Activated naive CD8-positive, alpha-beta T cell treated with anti-CD3 and anti-CD28 coated beads for 36 hours (primary cell): ENCODE measurements at regions not wholly inside any gene's neighbourhood (a gene's known extent, or its start where the extent isn't known, plus 50 kb on each side); places are given as distances from the start of the nearest gene placed in this dataset.

Experiments
- DNase-seq: peaks from one replicate; pipeline ENCODE4 v3.0.0; 2021
- H3K27ac Mint-ChIP-seq: one replicate; pipeline ENCODE4 v1.8.0; 2022; ENCODE audit warnings: mild to moderate bottlenecking, moderate library complexity, mixed read lengths
- H3K27me3 Mint-ChIP-seq: one replicate; pipeline ENCODE4 v1.8.0; 2022; ENCODE audit warnings: mild to moderate bottlenecking, mixed read lengths
- H3K36me3 Mint-ChIP-seq: one replicate; pipeline ENCODE4 v1.8.0; 2021; ENCODE audit warnings: mild to moderate bottlenecking, mixed read lengths
- H3K4me1 Mint-ChIP-seq: one replicate; pipeline ENCODE4 v1.8.0; 2021; ENCODE audit warnings: mixed read lengths
- H3K4me3 Mint-ChIP-seq: one replicate; pipeline ENCODE4 v1.8.0; 2022; ENCODE audit warnings: mild to moderate bottlenecking, moderate library complexity, mixed read lengths
- H3K9me3 Mint-ChIP-seq: one replicate; pipeline ENCODE4 v1.8.0; 2022; ENCODE audit warnings: mixed read lengths

DNA sequence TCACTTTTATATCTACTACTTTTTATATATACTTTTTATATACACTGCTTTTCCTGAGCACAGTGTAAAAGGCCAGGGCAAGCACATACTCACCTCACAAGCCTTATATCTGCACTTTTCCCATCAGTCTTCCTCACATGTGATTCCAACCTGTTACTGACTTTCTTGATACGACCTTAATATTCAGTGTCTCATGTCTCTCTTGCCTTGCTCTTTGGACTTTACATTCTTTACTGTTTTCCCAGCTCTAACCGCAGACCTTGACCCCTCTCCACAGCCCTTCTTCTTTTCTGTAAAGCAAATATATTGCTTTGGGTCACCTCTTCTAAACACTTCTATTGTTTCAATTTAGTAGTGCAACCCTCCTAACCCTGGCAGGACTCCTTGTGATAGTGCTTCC lies 353.1 kb upstream of the ANO5 start:
- no peaks in the 10 kb centered on the region for H3K4me1 Mint-ChIP-seq
- DNase-seq, result no peak
- H3K36me3 Mint-ChIP-seq, result no peaks in the 10 kb centered on the region
- H3K4me3 Mint-ChIP-seq, result no peak overlapping the region
- no peak overlapping the region for H3K27ac Mint-ChIP-seq
- no peaks in the 10 kb centered on the region for H3K9me3 Mint-ChIP-seq
- no peaks in the 10 kb centered on the region for H3K27me3 Mint-ChIP-seq

DNA sequence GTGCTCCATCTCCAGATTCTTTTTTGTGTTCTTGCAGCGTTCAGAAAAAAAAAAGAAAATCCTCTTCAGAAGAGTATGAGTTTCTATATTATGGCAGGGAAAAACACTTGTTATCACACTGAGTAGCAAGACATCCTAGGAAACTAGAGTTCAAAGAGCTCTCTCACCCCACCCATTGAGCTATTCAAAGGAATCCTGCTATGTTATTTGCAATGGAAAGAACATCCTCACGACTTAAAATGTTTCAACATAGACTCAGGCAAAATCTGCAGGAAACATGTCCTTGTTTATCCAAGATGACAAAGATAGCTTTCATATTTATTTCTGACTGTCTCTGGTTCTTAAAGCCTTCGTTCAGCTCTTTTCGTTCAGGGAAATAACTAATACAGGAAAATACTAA lies 331.6 kb upstream of the ANO5 start:
- H3K4me3 Mint-ChIP-seq, result no peak overlapping the region
- H3K9me3 Mint-ChIP-seq, result no peaks in the 10 kb centered on the region
- no peak overlapping the region for H3K27ac Mint-ChIP-seq
- H3K27me3 Mint-ChIP-seq, result no peaks in the 10 kb centered on the region
- no peaks in the 10 kb centered on the region for H3K36me3 Mint-ChIP-seq
- DNase-seq, result no peak
- no peaks in the 10 kb centered on the region for H3K4me1 Mint-ChIP-seq

DNA sequence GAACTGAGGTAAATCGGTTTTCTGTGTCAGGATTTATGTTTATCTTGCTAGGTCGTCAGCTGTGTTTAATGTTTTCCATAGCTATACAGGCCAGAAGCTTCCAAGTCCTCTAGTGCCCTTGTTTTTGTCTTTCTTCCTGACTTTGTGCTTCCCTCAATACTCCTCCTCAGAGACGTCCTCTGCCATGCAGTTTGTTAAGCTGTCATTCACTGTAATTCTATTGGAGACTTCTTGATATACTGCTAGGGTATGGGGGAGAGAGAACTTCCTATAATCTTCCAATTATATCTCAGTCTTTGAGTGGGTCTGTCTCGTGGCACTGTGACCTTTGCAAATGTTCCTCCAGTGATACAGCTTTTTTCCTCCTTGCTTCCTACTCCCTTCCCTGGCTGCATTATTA lies 327.3 kb upstream of the ANO5 start:
- H3K27ac Mint-ChIP-seq, result no peak overlapping the region
- no peak overlapping the region for H3K4me3 Mint-ChIP-seq
- DNase-seq, result no peak
- no peaks in the 10 kb centered on the region for H3K9me3 Mint-ChIP-seq
- no peaks in the 10 kb centered on the region for H3K36me3 Mint-ChIP-seq
- H3K27me3 Mint-ChIP-seq, result no peaks in the 10 kb centered on the region
- H3K4me1 Mint-ChIP-seq, result no peaks in the 10 kb centered on the region

DNA sequence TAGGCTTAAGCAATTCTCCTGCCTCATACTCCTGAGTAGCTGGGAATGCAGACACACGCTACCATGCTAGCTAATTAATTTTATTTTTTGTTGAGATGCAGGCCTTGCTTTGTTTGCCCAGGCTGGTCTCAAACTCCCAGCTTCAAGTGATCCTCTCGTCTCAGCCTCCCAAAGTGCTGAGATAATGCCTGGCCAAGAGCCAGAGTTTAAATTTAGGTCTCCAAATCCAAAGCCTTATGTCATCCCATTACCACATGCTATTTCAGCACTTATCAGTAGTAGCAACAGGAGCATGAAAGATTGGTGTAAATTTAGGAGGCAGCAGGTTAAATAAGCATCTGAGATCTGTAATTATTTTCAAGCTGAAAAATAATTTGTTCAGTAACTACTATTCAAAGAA lies 326.1 kb upstream of the ANO5 start:
- Mint-ChIP-seq H3K27me3 (no peaks in the 10 kb centered on the region), H3K27ac (no peak overlapping the region), H3K9me3 (no peaks in the 10 kb centered on the region), H3K4me3 (no peak overlapping the region), H3K4me1 (no peaks in the 10 kb centered on the region), H3K36me3 (no peaks in the 10 kb centered on the region)
- DNase-seq, result no peak

DNA sequence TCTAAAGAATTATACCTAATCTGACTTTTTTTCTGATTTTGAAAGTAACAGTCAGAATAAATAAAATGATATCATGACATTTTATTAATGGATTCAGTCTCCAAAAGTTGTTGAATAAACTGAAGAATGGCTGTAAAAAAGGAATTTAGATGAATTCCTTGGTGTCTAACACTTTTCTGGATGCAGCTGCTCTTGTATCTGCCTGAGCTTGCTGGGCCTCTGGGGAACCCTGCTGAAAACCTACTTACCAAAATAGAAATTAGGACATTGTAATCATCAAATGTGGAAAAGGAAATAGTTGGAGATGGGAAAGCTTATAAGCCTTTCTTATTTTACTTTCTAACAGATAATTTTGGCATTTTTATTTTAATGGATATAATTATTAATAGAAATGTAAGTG lies 315.7 kb upstream of the ANO5 start:
- H3K4me3 Mint-ChIP-seq, result no peak overlapping the region
- no peaks in the 10 kb centered on the region for H3K27me3 Mint-ChIP-seq
- H3K36me3 Mint-ChIP-seq, result no peaks in the 10 kb centered on the region
- DNase-seq, result no peak
- no peak overlapping the region for H3K27ac Mint-ChIP-seq
- H3K9me3 Mint-ChIP-seq, result peaks cover 1% of the 10 kb centered on the region
- H3K4me1 Mint-ChIP-seq, result no peaks in the 10 kb centered on the region

DNA sequence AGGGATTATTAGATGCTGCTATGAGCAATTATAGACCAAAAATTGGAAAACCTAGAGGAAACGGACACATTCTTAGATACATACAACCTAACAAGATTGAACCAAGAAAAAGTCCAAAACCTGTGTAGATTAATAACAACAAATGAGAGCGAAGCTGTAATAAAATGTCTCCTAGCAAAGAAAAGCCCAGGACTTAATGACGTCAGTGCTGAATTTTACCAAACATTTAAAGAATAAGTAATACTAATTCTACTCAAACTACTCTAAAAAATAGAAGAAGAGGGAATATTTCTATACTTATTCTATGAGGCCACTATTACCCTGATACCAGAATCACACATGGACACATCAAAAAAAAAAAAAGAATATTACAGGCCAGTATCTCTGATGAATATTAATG lies 309.5 kb upstream of the ANO5 start:
- Mint-ChIP-seq H3K4me3 (no peak overlapping the region), H3K9me3 (peaks cover 5% of the 10 kb centered on the region), H3K4me1 (no peaks in the 10 kb centered on the region), H3K27ac (no peak overlapping the region), H3K36me3 (no peaks in the 10 kb centered on the region), H3K27me3 (no peaks in the 10 kb centered on the region)
- DNase-seq, result no peak

DNA sequence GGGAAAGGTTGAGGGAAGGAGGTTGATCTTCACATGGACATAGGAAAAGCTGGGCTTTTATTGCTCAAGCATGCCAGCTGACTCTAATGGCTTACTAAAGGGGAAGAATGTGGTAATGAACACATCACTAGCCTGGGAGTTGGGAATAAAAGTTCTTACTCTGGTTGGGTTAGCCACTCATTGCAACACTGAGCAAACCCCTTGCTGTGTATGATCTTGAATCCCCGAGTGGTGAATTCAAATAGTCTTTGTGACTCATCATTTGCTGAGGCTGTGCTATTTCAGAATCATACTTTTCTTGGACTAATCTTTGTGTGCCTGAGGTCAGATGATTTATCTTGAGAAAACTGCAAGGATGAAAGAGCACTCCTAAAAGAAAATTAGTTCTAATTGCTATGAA lies 304.1 kb upstream of the ANO5 start:
- H3K36me3 Mint-ChIP-seq, result no peaks in the 10 kb centered on the region
- no peak overlapping the region for H3K4me3 Mint-ChIP-seq
- H3K9me3 Mint-ChIP-seq, result no peaks in the 10 kb centered on the region
- no peaks in the 10 kb centered on the region for H3K4me1 Mint-ChIP-seq
- no peaks in the 10 kb centered on the region for H3K27me3 Mint-ChIP-seq
- H3K27ac Mint-ChIP-seq, result no peak overlapping the region
- no peak for DNase-seq

DNA sequence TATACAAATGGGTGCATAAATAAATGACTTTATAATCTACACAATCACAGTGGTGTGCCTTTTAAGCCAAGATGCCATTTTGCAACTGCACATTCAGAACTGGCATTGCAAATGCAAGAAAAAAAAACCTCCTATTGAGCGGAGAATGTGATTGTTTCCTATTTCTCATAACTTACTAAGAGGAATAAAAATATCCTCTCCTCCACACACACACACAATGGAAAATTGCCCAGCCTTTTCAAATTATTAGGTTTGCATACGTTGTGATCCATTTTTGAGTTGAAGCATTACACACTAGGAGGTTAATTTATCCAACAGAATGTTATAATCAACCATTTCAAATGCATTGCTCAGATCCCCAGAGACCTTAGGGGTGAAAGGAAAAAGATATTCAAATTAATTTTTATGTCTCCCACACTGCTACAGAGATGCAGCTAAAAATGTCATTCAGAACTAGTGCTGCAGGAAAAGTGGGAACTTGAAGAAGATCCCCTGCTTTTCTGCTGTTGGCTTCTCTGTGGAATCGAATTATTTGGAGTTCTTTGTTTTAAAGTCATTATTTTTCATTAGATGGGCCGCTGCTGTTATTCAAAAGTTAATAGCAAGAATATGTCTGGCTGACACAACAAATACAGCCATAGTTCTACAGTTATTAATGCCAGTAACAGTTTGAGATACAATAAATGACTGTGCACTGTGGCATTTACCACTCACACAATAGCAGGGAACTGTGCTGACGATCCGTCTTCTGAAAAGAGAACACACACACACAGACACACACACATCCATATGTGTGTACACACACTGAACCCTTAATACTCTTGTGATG lies 299.9 kb upstream of the ANO5 start:
- Mint-ChIP-seq H3K27ac (no peak overlapping the region), H3K27me3 (no peaks in the 10 kb centered on the region), H3K9me3 (no peaks in the 10 kb centered on the region), H3K4me1 (no peaks in the 10 kb centered on the region), H3K36me3 (no peaks in the 10 kb centered on the region), H3K4me3 (no peak overlapping the region)
- no peak for DNase-seq

DNA sequence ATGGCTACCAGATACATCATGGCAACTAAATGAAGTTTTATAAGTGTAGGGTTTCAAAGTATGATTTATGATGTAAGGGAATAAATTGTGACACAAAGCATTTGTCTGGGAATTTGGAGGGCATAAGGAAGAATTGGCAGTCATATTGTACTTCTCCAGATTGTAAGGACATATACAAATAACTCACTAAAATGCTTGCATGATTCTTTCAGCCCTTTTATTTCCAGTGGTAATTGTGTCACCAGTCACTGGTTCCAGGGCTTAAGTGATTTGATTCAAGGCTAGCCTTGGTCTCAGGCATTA lies 299.4 kb upstream of the ANO5 start:
- Mint-ChIP-seq H3K27ac (no peak overlapping the region), H3K36me3 (no peaks in the 10 kb centered on the region), H3K4me1 (no peaks in the 10 kb centered on the region), H3K9me3 (no peaks in the 10 kb centered on the region), H3K4me3 (no peak overlapping the region), H3K27me3 (no peaks in the 10 kb centered on the region)
- no peak for DNase-seq

DNA sequence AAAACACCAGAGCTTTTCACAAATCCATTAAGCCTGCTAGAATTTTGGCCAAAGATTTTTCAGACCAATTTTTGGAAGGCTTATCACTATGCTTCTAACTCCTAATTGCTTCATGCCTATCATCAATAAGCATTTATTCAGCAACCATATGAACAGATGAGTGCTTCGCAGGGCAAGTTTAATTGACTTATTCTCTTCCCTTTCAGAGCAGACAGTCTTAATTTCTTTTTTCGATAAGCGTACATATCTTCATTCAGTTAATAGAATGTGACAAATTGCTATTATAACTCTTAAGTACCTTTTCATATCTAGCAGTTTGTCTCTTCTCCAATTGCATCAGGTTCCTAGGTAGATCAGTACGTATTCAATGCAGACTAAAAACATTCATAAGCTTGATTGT lies 298.4 kb upstream of the ANO5 start:
- Mint-ChIP-seq H3K27ac (no peak overlapping the region), H3K36me3 (no peaks in the 10 kb centered on the region), H3K4me3 (no peak overlapping the region), H3K9me3 (no peaks in the 10 kb centered on the region), H3K27me3 (no peaks in the 10 kb centered on the region), H3K4me1 (no peaks in the 10 kb centered on the region)
- DNase-seq, result no peak

DNA sequence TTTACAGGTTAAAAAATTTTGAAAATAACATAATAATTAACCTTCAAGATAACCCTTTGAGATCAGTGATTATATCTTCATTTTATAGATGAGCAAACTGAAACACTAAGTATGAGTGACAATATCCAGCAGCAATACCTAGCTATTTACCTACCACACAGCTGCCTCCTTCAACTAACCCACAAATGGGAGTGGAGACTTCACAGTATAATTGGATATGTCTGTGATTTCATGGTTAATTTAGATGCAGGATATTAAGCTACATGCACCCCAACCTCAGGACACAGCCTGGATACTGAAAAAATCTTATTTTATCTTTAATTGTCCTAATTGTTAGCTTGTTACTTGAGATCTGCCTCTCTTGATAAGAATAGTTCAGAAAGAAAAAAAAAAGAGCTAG lies 297.2 kb upstream of the ANO5 start:
- DNase-seq, result no peak
- Mint-ChIP-seq H3K9me3 (no peaks in the 10 kb centered on the region), H3K4me3 (no peak overlapping the region), H3K27me3 (no peaks in the 10 kb centered on the region), H3K27ac (no peak overlapping the region), H3K36me3 (no peaks in the 10 kb centered on the region), H3K4me1 (no peaks in the 10 kb centered on the region)

DNA sequence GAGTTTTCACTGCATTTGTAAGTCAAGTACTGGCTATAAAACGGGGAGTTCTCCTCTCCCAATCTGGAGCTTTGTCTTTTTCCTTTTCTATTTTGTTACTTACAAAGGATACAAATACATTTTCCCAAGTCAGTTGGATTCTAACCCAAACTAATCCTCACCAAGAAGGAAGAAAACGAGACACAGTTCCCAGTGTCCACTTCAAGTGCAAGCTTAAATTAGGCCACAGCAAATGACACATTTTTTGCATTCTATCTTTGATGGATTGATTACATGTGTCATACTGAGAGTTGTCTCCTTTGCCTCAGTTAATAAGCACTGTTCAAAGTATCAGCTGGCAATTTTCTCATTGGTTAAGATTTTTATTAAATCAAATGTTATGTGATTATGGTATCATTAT lies 296.7 kb upstream of the ANO5 start:
- Mint-ChIP-seq H3K4me3 (no peak overlapping the region), H3K27me3 (no peaks in the 10 kb centered on the region), H3K36me3 (no peaks in the 10 kb centered on the region), H3K4me1 (no peaks in the 10 kb centered on the region), H3K27ac (no peak overlapping the region), H3K9me3 (no peaks in the 10 kb centered on the region)
- no peak for DNase-seq

DNA sequence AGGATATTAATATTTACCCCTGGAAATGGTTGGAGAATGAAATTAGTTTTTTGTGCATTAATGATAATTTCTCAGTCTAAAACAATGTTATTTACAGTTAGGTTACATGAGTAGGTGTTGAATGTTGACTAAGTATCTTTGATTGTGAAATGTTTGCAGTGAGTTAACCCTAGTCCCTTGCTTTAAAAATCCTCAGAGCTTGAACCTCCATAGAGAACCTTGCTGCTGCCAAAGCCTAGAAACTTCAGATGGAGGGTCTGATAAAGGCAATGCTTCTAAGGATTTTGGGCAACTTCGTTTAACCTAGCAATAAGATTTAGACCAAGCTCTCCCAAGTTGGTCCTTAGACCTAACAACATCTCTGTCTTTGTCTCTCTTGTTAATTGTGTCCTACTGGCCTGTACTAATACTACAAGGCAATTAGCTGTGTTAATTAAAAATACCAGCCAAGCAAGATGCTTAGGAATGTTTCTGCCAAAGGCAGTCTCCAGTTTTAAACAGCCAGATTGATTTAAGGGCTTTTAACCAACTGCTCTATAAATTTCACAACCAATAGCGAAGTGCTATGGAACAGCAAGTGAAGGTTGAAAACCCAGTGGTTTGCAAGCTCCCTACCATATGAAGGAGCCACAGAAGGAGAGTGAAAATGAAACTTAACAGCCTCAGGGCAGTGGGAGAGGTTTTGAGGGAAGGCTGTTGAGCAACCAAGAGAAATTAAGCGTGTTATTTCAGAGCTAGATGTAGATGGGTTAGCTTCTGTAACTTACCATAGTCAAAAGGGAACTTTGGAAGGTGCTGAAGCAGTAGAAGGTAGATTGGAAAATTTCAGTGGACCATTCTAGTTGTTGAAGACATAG lies 295.9 kb upstream of the ANO5 start:
- H3K9me3 Mint-ChIP-seq, result no peaks in the 10 kb centered on the region
- no peak overlapping the region for H3K4me3 Mint-ChIP-seq
- H3K27me3 Mint-ChIP-seq, result no peaks in the 10 kb centered on the region
- DNase-seq, result no peak
- H3K27ac Mint-ChIP-seq, result no peak overlapping the region
- H3K36me3 Mint-ChIP-seq, result no peaks in the 10 kb centered on the region
- H3K4me1 Mint-ChIP-seq, result no peaks in the 10 kb centered on the region

DNA sequence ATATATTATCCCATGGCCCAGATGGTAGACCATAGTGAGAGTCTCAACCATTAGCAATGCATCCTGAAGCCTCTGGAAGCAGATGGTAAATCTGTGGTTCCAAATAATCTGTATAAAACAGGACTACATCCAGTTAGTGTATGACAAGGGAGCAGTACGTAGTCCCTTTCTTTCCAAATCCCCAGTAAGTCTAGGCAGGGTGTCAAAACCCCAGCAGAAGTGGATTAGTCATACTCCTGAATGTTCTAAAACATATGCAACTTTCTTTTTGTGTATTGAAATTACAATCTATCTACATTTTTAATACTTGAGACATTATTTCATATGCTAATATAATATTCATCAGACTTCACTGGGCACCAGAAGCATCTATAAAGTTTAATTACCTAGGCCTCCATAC lies 295.1 kb upstream of the ANO5 start:
- Mint-ChIP-seq H3K36me3 (no peaks in the 10 kb centered on the region), H3K27ac (no peak overlapping the region), H3K4me3 (no peak overlapping the region), H3K4me1 (no peaks in the 10 kb centered on the region), H3K27me3 (no peaks in the 10 kb centered on the region), H3K9me3 (no peaks in the 10 kb centered on the region)
- DNase-seq, result no peak

DNA sequence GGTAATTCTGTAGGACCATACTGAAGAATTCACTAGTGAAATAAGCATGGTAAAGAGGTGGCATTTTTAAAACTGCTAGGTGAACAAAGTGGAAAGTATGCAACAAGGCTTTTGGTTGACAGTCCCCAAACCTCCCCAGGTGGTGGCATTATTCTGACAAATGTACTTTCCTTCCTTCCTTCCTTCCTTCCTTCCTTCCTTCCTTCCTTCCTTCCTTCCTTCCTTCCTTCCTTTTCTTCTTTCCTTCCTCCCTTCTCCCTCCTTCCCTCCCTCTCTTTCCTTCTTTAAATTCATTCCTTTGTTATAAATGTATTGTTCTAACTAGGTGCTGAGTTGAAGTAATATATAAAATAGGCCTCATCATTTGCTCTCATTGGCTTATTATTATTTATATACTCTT lies 284.7 kb upstream of the ANO5 start:
- Mint-ChIP-seq H3K4me1 (no peaks in the 10 kb centered on the region), H3K4me3 (no peak overlapping the region), H3K36me3 (no peaks in the 10 kb centered on the region), H3K27me3 (no peaks in the 10 kb centered on the region), H3K9me3 (no peaks in the 10 kb centered on the region), H3K27ac (no peak overlapping the region)
- DNase-seq, result no peak

DNA sequence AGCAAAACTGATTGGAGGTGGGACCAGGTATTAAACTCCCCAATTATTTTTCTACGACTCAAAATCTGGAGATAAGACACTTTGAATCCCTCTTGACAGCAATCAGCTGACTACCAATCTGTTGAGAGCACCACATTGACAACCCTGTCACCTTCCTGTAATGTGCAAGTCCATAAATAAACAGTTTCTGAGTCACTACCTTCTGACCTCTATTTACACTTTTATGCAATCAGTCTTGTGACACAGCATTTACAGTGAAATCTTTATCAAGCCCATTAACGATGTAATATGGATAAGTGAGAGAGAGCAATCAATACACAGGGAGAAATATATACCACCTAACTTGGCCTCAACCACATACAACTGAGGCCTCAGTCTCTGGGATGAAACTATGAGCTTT lies 283.7 kb upstream of the ANO5 start:
- DNase-seq, result no peak
- H3K36me3 Mint-ChIP-seq, result no peaks in the 10 kb centered on the region
- no peak overlapping the region for H3K27ac Mint-ChIP-seq
- no peaks in the 10 kb centered on the region for H3K27me3 Mint-ChIP-seq
- no peak overlapping the region for H3K4me3 Mint-ChIP-seq
- H3K4me1 Mint-ChIP-seq, result no peaks in the 10 kb centered on the region
- no peaks in the 10 kb centered on the region for H3K9me3 Mint-ChIP-seq
